ENCODE measurements at regions not wholly inside any gene's neighbourhood (a gene's known extent, or its start where the extent isn't known, plus 50 kb on each side); places are given as distances from the start of the nearest gene placed in this dataset.
A peak's percentile ranks its signal among the peaks of the same experiment; 100 is the strongest.

DNA sequence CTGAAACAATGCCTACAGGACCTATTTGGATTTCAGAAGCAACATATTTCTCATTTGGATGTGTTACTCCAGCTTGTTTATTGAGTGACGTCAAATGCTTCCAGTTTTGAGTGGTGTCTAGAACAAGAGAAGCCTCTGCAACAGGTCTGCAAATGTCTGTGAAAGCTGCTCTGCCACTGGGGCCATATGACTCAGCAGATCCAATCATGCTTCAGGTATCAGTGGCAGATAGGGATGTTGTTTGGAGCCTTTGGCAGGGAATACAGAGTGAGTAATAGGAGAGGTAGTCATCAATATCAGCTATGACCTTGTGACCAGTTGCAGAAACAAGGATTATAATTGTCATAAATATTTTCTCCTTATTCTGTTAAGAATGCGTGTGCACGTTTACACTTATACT, 141.1 kb upstream of the ZXDA start:
- no peak for DNase-seq

DNA sequence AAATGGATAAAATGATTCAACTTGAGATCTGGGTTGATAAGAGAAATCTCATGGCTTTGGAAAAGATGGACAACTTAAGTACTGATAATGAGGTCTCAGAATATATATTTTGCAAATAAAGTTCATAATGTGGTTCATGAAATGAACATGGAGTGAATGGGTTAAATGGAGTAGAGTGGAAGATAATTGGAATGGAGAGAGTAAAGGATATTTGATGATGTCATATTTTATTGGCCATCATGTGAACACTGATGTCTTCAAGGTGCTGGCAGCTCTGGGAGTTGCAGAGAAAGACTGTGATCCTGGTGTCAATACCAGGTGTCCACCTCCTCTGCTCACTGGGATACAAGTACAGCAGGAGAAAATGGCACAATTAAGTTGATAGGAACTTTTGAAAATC, 133.9 kb upstream of the ZXDA start:
- DNase-seq = no peak

DNA sequence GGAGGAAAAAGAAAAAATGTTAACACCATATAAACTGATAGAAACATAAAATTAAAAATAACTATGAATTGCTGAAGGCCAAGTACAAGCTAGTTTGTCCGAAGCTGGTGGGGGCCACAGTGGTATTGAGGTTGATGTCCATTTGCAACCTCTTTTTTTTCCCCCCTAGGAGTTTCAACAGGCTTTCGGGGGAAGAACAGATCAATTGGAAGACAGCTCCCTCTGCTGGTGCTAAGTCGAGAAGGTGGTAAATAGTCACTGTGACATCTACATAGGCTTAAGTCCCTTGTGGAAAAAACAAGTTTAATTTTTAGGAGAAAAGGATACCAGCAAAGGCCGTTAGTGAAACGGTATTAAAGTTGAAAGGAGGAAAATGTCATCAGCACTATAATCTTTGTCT, 115.7 kb upstream of the ZXDA start:
- peak; percentile 1 for DNase-seq

DNA sequence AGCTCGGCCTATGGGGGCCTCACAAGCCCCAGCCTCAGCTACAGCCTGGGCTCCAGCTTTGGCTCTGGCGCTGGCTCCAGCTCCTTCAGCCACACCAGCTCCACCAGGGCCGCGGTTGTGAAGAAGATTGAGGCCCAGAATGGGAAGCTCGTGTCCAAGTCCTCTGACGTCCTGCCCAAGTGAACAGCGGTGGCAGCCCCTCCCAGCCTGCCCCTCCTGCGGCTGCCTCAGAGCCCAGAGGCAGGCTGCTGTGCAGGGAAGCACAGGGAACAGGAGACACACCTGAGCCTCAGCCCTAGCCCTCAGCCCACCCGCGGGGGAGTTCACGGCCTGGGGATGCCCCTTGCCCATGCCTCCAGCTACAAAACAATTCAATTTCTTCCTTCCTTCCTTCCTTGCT, 75.7 kb upstream of the ZXDA start:
- no peak for DNase-seq

DNA sequence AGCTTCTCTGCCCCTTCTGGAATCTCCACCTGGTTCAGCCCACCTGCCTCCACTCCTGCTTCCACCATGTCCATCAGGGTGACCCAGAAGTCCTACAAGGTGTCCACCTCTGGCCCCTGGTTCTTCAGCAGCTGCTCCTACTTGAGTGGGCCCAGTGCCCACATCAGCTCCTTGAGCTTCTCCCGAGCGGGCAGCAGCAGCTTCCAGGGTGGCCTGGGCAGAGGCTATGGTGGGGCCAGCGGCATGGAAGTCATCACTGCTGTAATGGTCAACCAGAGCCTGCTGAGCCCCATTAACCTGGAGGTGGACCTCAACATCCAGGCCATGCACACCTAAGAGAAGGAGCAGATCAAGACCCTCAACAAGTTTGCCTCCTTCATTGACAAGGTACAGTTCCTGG, 74.4 kb upstream of the ZXDA start:
- DNase-seq = no peak

DNA sequence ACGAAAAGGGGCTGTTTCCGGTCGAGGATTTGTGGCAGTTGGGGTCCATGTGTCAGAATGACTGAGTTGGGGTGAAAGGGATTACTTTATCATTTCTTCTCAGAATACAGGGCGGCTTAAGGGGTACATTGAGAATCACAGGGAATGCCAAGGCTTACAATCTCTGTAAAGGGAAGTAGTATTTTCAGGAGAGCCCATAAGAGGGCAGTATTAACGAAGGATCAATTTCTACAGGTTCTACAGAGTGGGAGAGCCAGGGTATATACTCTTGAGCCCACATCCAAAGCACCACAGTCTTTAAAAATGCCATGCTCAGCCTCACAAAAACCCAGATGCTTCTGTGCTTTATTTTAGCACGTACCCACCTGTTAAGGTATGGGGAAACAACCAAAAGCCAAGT, 67.7 kb upstream of the ZXDA start:
- DNase-seq = no peak

DNA sequence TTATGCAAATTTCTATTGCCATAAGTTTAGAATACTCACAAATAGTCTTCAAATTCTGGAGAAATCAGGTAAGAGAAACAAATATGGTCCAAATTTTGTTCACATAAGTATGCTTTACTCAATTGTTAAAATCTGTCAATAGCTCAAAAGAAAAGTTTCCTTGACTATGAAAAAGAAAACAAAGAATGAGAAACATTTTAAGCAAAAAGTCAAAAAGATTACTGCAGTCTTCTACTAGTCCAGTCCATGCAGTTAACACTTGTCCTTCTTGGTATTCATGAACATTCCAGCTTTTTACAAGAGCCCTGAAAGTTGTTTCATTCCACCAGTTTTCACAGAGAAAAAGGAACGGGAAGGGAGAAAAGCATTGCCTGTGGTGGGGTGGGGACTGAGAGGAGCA, 54.7 kb upstream of the ZXDA start:
- DNase-seq = no peak

Data from NCI-H526 treated with DMSO at 0.1 percent for 48 hours (cell line).